ENCODE measurements at regions not wholly inside any gene's neighbourhood (a gene's known extent, or its start where the extent isn't known, plus 50 kb on each side); places are given as distances from the start of the nearest gene placed in this dataset.

DNA sequence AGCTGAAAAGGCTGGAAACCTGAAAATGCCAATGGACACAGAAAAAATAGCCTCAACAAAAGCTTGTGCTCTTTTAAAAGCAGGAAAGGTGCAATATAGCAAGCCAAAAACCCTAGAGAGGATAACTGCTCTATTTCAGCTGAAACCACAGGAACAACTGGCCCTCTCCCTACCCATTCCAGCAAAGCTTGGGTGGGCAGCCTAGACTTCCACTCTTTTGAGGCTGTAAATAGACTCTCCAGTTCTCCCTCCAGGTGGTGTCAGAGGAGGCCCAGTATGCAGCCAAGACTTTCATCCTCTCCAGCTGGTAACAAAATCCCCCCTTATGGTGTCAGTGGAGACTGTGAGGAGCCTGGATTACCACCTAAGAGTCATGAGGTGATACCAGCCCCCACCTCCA, 206.9 kb upstream of the PLD5 start:
- H3K4me3 ChIP-seq (ENCODE audit: low read length): no peak overlapping the region
- DNase-seq (ENCODE audit: low read depth): no peak
- TF ChIP-seq, protein P1, sequence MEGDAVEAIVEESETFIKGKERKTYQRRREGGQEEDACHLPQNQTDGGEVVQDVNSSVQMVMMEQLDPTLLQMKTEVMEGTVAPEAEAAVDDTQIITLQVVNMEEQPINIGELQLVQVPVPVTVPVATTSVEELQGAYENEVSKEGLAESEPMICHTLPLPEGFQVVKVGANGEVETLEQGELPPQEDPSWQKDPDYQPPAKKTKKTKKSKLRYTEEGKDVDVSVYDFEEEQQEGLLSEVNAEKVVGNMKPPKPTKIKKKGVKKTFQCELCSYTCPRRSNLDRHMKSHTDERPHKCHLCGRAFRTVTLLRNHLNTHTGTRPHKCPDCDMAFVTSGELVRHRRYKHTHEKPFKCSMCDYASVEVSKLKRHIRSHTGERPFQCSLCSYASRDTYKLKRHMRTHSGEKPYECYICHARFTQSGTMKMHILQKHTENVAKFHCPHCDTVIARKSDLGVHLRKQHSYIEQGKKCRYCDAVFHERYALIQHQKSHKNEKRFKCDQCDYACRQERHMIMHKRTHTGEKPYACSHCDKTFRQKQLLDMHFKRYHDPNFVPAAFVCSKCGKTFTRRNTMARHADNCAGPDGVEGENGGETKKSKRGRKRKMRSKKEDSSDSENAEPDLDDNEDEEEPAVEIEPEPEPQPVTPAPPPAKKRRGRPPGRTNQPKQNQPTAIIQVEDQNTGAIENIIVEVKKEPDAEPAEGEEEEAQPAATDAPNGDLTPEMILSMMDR (IDR thresholded peaks at IDR 0.05; ENCODE audit: insufficient read depth, low read depth, low read length, missing control alignments): no peak

DNA sequence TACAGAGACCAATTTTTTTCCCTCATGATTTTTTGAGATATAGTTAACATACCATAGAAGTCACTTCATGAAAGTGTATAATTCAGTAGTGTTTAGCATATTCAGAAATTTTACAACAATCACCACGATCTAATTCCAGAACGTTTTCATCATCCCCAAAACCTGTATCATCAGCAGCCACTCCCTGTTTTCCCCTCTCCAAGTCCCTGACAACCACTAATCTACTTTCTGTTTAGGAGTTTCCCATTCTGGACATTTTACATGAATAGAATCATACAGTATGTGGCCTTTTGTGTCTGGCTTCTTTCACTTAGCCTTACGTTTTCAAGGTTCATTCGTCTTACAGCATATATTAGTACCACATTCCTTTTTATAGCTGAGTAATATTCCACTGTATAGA, 204.2 kb upstream of the PLD5 start:
- DNase-seq (ENCODE audit: low read depth): no peak
- TF ChIP-seq, protein P1 (IDR thresholded peaks at IDR 0.05; ENCODE audit: insufficient read depth, low read depth, low read length, missing control alignments): no peak
- no peak overlapping the region for H3K4me3 ChIP-seq (ENCODE audit: low read length)

DNA sequence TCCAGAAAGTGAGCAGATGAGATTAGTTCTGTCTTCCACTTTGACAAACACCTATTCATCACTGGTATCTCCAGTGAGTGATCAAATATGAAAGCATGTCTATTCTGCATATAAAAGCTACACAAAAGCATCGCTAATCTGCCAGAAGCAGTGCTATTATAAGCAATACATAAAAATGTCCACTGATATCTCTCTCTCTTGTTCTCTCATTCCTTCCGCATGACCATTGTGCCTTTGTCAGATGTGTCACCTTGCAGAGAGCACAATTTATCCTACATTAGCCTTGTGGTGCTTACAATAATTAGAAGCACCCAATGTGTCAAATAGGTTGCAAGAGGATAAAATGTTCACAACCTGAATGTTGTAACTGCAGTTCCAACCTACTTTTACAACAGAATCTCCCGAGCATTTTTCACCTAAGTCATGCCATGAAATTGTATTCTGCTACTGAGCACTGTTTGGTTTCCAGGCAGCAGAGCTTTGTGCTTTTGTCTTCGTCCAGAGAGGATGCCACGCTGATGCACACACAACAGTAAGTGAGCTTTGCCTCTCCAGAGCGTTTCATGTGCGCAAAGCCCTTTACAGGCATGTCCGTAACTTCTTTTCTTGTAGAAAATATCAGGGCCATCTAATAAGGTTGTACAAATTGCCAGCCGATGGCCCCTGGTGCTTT, 198.7 kb upstream of the PLD5 start:
- no peak overlapping the region for H3K4me3 ChIP-seq (ENCODE audit: low read length)
- DNase-seq (ENCODE audit: low read depth): no peak
- TF ChIP-seq, protein P1 (IDR thresholded peaks at IDR 0.05; ENCODE audit: insufficient read depth, low read depth, low read length, missing control alignments): no peak

DNA sequence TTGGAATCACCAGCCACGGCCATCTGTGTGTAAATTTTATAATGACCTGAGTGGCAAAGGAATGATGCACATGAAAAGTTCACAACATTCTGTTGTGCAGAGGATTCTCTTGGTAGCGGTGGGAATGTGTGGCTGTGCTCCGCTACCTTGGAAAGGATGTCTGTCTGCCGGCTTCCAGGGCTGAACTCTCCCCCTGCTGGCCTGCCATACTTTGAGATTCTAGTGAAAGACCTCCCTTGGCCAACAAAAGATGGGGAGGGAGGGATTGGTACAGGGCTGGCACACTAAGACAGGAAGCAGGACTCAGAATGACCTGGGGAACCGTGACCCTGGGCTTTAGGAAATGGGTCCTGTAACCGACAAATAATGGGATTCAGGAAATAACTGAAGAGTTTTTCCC, 194.5 kb upstream of the PLD5 start:
- H3K4me3 ChIP-seq (ENCODE audit: low read length): no peak overlapping the region
- TF ChIP-seq, protein P1 (IDR thresholded peaks at IDR 0.05; ENCODE audit: insufficient read depth, low read depth, low read length, missing control alignments): no peak
- DNase-seq (ENCODE audit: low read depth): no peak

DNA sequence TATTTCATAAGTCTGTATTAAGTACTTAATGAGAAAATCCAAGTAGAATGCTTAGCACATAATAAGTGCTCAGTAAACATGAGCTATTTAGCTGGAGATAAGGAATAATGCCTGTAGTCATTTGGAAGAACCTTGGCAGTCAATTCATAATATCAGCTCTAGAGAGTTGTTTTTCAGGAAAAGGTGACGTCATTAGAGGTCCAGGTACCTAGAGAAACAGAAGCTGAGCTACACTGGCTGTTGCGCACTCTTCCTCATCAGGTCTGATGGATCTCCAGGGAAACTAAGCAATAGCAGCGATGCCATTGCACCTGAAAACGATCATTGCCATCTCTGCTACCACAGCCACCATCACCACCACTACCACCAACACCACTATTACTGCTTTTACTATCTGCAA, 187.8 kb upstream of the PLD5 start:
- TF ChIP-seq, protein P1 (IDR thresholded peaks at IDR 0.05; ENCODE audit: insufficient read depth, low read depth, low read length, missing control alignments): no peak
- no peak overlapping the region for H3K4me3 ChIP-seq (ENCODE audit: low read length)
- no peak for DNase-seq (ENCODE audit: low read depth)

DNA sequence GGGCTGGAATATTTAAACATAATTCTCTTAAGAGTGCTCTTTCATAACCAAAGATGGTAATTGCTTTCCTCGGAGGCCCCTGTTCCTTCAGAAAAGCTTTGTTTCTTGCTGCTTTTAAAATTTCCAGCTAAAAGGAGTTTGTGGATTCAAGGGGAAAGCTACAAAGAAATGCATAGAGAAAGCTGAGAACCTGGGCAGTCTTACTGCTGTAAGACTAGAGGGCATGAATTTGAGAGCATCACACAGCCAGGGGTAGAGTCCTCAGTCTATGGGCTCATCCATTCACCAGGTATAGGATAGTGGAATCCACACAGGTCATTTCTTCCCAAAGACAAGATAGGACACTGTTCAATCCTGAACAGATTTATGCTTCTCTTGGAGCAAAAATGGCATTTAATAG, 186.3 kb upstream of the PLD5 start:
- TF ChIP-seq, protein P1 (IDR thresholded peaks at IDR 0.05; ENCODE audit: insufficient read depth, low read depth, low read length, missing control alignments): no peak
- no peak overlapping the region for H3K4me3 ChIP-seq (ENCODE audit: low read length)
- DNase-seq (ENCODE audit: low read depth): no peak

DNA sequence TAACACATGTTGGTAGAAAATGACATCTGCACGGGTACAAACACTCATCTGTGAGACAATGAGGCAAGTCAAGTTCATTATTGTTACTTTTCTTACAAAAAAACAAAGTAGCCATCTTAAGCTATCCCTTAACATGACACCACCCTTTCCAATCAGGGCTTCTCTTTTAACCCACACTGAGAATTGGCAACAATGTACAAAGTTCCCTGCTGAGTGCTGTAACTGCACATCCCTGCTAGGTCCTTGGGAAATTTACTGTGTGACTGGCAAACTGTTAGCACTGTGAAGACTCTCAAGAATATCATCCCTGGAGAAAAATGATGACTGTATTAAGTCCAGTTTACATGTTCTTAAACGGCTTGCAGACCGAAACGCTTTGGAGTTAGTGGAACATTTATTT, 185.8 kb upstream of the PLD5 start:
- TF ChIP-seq, protein P1 (IDR thresholded peaks at IDR 0.05; ENCODE audit: insufficient read depth, low read depth, low read length, missing control alignments): no peak

More for the DNA sequence above, 185.8 kb upstream of the PLD5 start:
- H3K4me3 ChIP-seq (ENCODE audit: low read length): no peak overlapping the region
- no peak for DNase-seq (ENCODE audit: low read depth)
